SK-N-SH treated with all-trans-retinoic acid at 6 μM for 48 hours (cell line): ENCODE measurements at regions not wholly inside any gene's neighbourhood (a gene's known extent, or its start where the extent isn't known, plus 50 kb on each side); places are given as distances from the start of the nearest gene placed in this dataset.

Source experiments
- BACH2 ChIP-seq: fragments of 250-450 bp; sonication (Bioruptor Pico); IDR thresholded peaks from 2 replicates; pipeline ENCODE4 v1.9.0; 2021; ENCODE audit warnings: mild to moderate bottlenecking, borderline replicate concordance
- ZC3H10 ChIP-seq: fragments of 250-450 bp; sonication (Bioruptor Pico); IDR thresholded peaks from 2 replicates; pipeline ENCODE4 v1.5.1; 2021; ENCODE audit warnings: mild to moderate bottlenecking, moderate library complexity
- ZFP3 ChIP-seq: fragments of 250-450 bp; sonication (Bioruptor Pico); IDR thresholded peaks from 2 replicates; pipeline ENCODE4 v1.5.0; 2020; ENCODE audit warnings: mild to moderate bottlenecking, moderate library complexity
- TF ChIP-seq, protein P1 (sequence below): fragments of 250-450 bp; sonication (Bioruptor Pico); IDR thresholded peaks from 2 replicates; pipeline ENCODE4 v1.5.1; 2020; ENCODE audit warnings: low read depth, mild to moderate bottlenecking, moderate library complexity

- TF ChIP-seq BACH2 (CRISPR knock-in tag) (no peak), ZC3H10 (CRISPR knock-in tag) (no peak), ZFP3 (CRISPR knock-in tag) (no peak)
- TF ChIP-seq, protein P1, sequence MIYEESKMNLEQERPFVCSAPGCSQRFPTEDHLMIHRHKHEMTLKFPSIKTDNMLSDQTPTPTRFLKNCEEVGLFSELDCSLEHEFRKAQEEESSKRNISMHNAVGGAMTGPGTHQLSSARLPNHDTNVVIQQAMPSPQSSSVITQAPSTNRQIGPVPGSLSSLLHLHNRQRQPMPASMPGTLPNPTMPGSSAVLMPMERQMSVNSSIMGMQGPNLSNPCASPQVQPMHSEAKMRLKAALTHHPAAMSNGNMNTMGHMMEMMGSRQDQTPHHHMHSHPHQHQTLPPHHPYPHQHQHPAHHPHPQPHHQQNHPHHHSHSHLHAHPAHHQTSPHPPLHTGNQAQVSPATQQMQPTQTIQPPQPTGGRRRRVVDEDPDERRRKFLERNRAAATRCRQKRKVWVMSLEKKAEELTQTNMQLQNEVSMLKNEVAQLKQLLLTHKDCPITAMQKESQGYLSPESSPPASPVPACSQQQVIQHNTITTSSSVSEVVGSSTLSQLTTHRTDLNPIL: no peak
These were observed 118.3 kb downstream of the MAGEB5 start for GRCh38 chrX:26334232-26334631.
